ENCODE measurements at regions not wholly inside any gene's neighbourhood (a gene's known extent, or its start where the extent isn't known, plus 50 kb on each side); places are given as distances from the start of the nearest gene placed in this dataset.

- H3K4me3 ChIP-seq (replicated peaks; ENCODE audit: insufficient read depth, low read length): no peak overlapping the region
Measured at GRCh38 chr1:95734560-95734959, 500.6 kb downstream of the RWDD3 start.

DNA sequence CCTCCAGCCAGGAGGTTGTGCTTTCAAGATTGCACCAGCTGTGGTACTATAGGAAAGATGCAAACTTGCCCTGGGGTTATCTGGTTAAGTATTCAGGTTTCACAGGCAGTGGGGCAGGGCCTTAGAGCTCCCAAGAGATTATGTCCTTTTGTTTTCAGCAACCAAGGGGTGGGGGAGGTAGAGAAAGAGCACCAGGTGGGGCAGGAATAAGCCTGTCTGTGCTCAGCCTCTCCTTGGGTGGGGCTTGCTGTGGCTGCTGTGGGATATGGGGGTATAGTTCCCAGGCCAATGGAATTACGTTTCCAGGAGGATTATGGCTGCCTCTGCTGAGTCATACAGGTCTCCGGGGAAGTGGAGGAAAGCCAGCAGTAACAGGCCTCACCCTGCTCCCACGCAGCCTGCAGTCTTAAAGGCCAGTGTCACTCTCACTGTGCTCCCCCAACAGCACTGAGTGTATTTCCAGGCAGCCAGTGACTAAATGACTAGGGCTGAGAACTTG, 508.6 kb downstream of the RWDD3 start:
- TF ChIP-seq, protein P1, sequence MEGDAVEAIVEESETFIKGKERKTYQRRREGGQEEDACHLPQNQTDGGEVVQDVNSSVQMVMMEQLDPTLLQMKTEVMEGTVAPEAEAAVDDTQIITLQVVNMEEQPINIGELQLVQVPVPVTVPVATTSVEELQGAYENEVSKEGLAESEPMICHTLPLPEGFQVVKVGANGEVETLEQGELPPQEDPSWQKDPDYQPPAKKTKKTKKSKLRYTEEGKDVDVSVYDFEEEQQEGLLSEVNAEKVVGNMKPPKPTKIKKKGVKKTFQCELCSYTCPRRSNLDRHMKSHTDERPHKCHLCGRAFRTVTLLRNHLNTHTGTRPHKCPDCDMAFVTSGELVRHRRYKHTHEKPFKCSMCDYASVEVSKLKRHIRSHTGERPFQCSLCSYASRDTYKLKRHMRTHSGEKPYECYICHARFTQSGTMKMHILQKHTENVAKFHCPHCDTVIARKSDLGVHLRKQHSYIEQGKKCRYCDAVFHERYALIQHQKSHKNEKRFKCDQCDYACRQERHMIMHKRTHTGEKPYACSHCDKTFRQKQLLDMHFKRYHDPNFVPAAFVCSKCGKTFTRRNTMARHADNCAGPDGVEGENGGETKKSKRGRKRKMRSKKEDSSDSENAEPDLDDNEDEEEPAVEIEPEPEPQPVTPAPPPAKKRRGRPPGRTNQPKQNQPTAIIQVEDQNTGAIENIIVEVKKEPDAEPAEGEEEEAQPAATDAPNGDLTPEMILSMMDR (IDR thresholded peaks at IDR 0.05; ENCODE audit: insufficient read depth, low read length): no peak
- TF ChIP-seq SPI1 (IDR thresholded peaks at IDR 0.05; ENCODE audit: borderline replicate concordance, low read depth): no peak
- no peak for TF ChIP-seq POLR2AphosphoS5 (IDR thresholded peaks at IDR 0.05; ENCODE audit: low read depth)
- TF ChIP-seq GABPA (IDR thresholded peaks at IDR 0.05; ENCODE audit: low read depth): no peak
- TF ChIP-seq, protein P2, sequence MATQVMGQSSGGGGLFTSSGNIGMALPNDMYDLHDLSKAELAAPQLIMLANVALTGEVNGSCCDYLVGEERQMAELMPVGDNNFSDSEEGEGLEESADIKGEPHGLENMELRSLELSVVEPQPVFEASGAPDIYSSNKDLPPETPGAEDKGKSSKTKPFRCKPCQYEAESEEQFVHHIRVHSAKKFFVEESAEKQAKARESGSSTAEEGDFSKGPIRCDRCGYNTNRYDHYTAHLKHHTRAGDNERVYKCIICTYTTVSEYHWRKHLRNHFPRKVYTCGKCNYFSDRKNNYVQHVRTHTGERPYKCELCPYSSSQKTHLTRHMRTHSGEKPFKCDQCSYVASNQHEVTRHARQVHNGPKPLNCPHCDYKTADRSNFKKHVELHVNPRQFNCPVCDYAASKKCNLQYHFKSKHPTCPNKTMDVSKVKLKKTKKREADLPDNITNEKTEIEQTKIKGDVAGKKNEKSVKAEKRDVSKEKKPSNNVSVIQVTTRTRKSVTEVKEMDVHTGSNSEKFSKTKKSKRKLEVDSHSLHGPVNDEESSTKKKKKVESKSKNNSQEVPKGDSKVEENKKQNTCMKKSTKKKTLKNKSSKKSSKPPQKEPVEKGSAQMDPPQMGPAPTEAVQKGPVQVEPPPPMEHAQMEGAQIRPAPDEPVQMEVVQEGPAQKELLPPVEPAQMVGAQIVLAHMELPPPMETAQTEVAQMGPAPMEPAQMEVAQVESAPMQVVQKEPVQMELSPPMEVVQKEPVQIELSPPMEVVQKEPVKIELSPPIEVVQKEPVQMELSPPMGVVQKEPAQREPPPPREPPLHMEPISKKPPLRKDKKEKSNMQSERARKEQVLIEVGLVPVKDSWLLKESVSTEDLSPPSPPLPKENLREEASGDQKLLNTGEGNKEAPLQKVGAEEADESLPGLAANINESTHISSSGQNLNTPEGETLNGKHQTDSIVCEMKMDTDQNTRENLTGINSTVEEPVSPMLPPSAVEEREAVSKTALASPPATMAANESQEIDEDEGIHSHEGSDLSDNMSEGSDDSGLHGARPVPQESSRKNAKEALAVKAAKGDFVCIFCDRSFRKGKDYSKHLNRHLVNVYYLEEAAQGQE (IDR thresholded peaks at IDR 0.05; ENCODE audit: insufficient replicate concordance, low read depth): no peak
- no peak overlapping the region for H3K4me3 ChIP-seq (replicated peaks; ENCODE audit: insufficient read depth, low read length)
- no peak for DNase-seq (ENCODE audit: low read depth in 1 of 2, low spot score in 1 of 2)
- no peaks in the 10 kb centered on the region for H3K27me3 ChIP-seq (ENCODE audit: insufficient read depth, poor library complexity, severe bottlenecking)
- H3K27ac ChIP-seq (replicated peaks): no peak overlapping the region

More at GRCh38 chr1:95734560-95734959, 500.6 kb downstream of the RWDD3 start:
- Histone ChIP-seq H3K27ac (replicated peaks) (no peak overlapping the region), H3K27me3 (ENCODE audit: insufficient read depth, poor library complexity, severe bottlenecking) (no peaks in the 10 kb centered on the region)
- no peak for DNase-seq (ENCODE audit: low read depth in 1 of 2, low spot score in 1 of 2)
- TF ChIP-seq, protein P2 (IDR thresholded peaks at IDR 0.05; ENCODE audit: insufficient replicate concordance, low read depth): no peak
- TF ChIP-seq GABPA (IDR thresholded peaks at IDR 0.05; ENCODE audit: low read depth): no peak
- TF ChIP-seq POLR2AphosphoS5 (IDR thresholded peaks at IDR 0.05; ENCODE audit: low read depth): no peak
- TF ChIP-seq SPI1 (IDR thresholded peaks at IDR 0.05; ENCODE audit: borderline replicate concordance, low read depth): no peak
- TF ChIP-seq, protein P1 (IDR thresholded peaks at IDR 0.05; ENCODE audit: insufficient read depth, low read length): no peak

- DNase-seq (ENCODE audit: low read depth in 1 of 2, low spot score in 1 of 2): no peak
- no peak overlapping the region for H3K27ac ChIP-seq (replicated peaks)
- H3K27me3 ChIP-seq (ENCODE audit: insufficient read depth, poor library complexity, severe bottlenecking): no peaks in the 10 kb centered on the region
- TF ChIP-seq, protein P1 (IDR thresholded peaks at IDR 0.05; ENCODE audit: insufficient read depth, low read length): no peak
- TF ChIP-seq GABPA (IDR thresholded peaks at IDR 0.05; ENCODE audit: low read depth): no peak
- TF ChIP-seq, protein P2 (IDR thresholded peaks at IDR 0.05; ENCODE audit: insufficient replicate concordance, low read depth): no peak
- TF ChIP-seq SPI1 (IDR thresholded peaks at IDR 0.05; ENCODE audit: borderline replicate concordance, low read depth): no peak
- TF ChIP-seq POLR2AphosphoS5 (IDR thresholded peaks at IDR 0.05; ENCODE audit: low read depth): no peak
- H3K4me3 ChIP-seq (replicated peaks; ENCODE audit: insufficient read depth, low read length): no peak overlapping the region
Measured at GRCh38 chr1:95744731-95745130, 510.7 kb downstream of the RWDD3 start.
